GM19193 (cell line): ENCODE measurements at regions not wholly inside any gene's neighbourhood (a gene's known extent, or its start where the extent isn't known, plus 50 kb on each side); places are given as distances from the start of the nearest gene placed in this dataset.

ENCODE experiments used
- POLR2A ChIP-seq: IDR thresholded peaks from 4 replicates; pipeline ENCODE4 v1.6.1; 2011; ENCODE audit not compliant: insufficient read depth, insufficient read length; ENCODE audit errors: extremely low read depth

DNA sequence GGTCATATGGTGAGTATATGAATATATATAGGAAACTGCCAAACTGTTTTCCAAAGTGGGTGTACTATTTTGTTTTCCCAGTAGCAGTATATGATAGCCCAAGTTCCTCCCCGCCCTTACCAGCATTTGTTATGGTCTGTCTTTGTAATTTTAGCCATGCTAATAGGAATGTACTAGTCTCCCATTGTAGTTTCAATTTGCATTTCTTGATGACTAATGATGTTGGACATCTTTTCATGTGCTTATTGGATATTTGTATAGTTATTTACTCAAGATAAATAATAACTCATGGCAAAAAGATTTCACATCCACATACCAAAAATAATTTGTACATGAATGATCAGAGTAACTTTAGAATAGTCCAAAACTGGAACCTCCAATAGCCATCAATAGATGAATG lies 75.3 kb upstream of the SERP2 start:
- no peak for TF ChIP-seq POLR2A

GRCh38 chr13:44299152-44299943 lies 74.3 kb upstream of the SERP2 start:
- TF ChIP-seq POLR2A = no peak

GRCh38 chr13:44300895-44301638 lies 72.6 kb upstream of the SERP2 start:
- no peak for TF ChIP-seq POLR2A

- TF ChIP-seq POLR2A = no peak
These were observed 72.0 kb upstream of the SERP2 start for GRCh38 chr13:44301639-44302015.

DNA sequence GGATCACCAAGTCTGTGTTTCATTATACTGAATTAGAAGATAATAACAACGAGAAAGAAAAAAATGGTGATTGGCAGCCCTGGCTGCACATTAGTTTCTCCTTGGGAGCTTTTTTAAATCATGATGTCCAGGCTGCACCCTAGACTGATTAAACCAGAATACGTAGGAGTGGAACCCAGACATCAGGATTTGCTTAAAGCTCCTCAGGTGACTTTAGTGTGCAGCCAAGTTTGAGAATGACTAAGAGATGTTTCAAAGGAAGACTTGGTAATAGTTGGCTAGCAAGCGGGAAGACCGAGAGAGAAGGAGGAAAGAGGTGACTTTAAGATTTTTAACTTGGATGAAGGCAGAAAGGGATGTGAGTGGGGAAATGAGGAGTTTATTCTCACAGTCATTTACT lies 71.4 kb upstream of the SERP2 start:
- TF ChIP-seq POLR2A = no peak

DNA sequence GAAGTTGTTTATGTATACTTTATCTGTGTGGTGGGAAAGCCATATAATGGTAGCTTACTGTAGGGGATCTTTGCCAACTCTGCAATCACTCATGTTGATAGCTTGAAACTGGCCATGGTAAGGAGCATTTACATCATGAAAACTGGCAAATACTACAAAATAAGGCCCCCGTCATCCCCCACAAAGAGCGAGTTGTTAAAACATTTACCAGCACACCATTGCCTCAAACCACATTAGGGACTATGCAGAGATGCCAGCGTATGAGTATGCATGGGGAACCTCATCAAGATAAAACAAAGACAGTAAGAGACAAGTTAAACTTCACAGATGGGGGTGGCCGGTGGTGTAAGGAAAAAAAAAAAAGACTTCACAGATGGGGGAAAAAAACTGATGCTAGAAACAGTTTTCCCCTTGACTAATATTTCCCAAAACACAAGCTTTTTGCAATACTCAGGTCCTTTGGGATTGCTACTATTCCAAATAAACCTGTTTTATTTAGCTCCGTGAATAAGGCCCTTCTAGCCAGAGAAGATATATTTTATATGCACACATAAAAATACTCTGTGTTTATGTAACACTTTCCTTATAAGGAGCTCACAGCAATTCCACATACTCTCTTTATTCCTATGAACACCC lies 70.6 kb upstream of the SERP2 start:
- no peak for TF ChIP-seq POLR2A

GRCh38 chr13:44303681-44304432 lies 69.8 kb upstream of the SERP2 start:
- no peak for TF ChIP-seq POLR2A

DNA sequence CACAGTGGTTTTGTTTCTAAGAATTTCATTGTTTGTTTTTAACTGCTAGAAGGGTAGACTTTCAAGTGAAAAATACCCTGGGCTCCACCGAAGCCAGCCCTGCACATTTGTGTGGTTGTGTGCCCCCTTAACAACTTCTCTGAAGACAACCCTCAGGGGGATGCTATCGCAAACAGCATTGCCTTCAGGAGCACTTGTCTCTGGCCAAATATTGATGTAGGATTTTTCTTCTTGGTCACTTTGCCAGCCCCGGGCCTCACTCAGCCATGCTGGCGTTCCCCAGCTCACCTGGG lies 69.2 kb upstream of the SERP2 start:
- TF ChIP-seq POLR2A = no peak

- TF ChIP-seq POLR2A = no peak
These were observed 68.3 kb upstream of the SERP2 start for GRCh38 chr13:44305286-44305685.

DNA sequence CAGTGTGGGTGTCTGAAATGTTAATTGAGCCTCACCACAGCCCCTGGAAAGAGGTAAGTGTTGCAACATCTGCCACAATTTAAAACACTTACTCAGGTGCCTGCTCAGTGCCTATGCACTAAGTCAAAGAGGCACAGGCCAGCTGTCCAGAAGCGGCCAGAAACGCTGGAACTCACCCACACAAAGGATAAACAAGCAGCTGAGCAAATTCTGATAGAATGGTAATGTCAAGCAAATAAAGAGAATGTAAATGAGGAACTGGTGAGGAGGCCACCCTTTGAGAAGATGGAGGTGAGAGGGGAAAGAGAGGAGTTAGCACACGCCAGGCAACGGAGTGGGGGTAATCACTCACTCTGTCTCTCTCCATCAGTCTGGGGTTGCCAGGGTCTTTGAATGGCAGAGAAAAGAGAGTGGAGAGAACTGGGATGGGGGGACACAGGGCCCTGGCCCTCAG lies 67.7 kb upstream of the SERP2 start:
- TF ChIP-seq POLR2A = no peak

- TF ChIP-seq POLR2A = no peak
These were observed 67.0 kb upstream of the SERP2 start for GRCh38 chr13:44306371-44307192.

- TF ChIP-seq POLR2A = no peak
These were observed 66.4 kb upstream of the SERP2 start for GRCh38 chr13:44307255-44307654.

GRCh38 chr13:44307844-44308243 lies 65.8 kb upstream of the SERP2 start:
- TF ChIP-seq POLR2A = no peak

DNA sequence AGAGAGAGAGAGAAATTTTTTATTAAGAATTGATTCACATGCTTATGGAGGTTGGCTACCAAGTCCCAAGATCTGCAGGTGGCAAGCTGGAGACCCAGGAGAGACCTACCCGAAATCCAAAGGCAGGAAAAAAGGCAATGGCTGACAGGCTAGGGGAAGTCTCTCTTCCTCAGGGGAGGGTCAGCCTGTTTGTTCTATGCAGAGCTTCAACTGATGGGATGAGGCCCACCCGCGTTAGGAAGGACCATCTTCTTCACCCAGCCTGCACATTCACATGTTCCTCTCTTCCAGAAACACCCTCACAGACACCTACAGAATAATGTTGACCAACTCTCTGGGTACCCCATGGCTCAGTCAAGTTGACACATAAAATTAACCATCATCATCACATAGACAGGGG lies 65.3 kb upstream of the SERP2 start:
- no peak for TF ChIP-seq POLR2A
